SK-N-SH treated with all-trans-retinoic acid at 6 μM for 48 hours (cell line): ENCODE measurements at regions not wholly inside any gene's neighbourhood (a gene's known extent, or its start where the extent isn't known, plus 50 kb on each side); places are given as distances from the start of the nearest gene placed in this dataset.

Experiments
- ATAC-seq: fragments of 200-7000 bp; cut with Tn5 transposase; 3 replicates; pipeline ENCODE4 v1.9.1; 2020; ENCODE audit warnings: mild to moderate bottlenecking, moderate library complexity
- ARNTL ChIP-seq: fragments of 450-650 bp; formaldehyde crosslinking; IDR thresholded peaks from 2 replicates; pipeline ENCODE4 v1.5.0; 2020; ENCODE audit warnings: low read depth, mild to moderate bottlenecking, moderate library complexity, borderline replicate concordance
- BACH2 ChIP-seq: fragments of 250-450 bp; sonication (Bioruptor Pico); IDR thresholded peaks from 2 replicates; pipeline ENCODE4 v1.9.0; 2021; ENCODE audit warnings: mild to moderate bottlenecking, borderline replicate concordance
- CREB5 ChIP-seq: fragments of 250-450 bp; sonication (Bioruptor Pico); IDR thresholded peaks from 2 replicates; pipeline ENCODE4 v1.5.1; 2020; ENCODE audit warnings: low read depth, mild to moderate bottlenecking, moderate library complexity
- CSDC2 ChIP-seq: fragments of 250-450 bp; sonication (Bioruptor Pico); IDR thresholded peaks from 2 replicates; pipeline ENCODE4 v1.5.0; 2020; ENCODE audit warnings: mild to moderate bottlenecking, moderate library complexity
- ESRRG ChIP-seq: fragments of 250-450 bp; sonication (Bioruptor Pico); IDR thresholded peaks from 2 replicates; pipeline ENCODE4 v1.6.1; 2021; ENCODE audit warnings: mild to moderate bottlenecking
- GLIS3 ChIP-seq: fragments of 250-450 bp; sonication (Bioruptor Pico); IDR thresholded peaks from 2 replicates; pipeline ENCODE4 v1.5.0; 2020; ENCODE audit warnings: mild to moderate bottlenecking, moderate library complexity
- ISL1 ChIP-seq: fragments of 250-450 bp; sonication (Bioruptor Pico); IDR thresholded peaks from 2 replicates; pipeline ENCODE4 v2.1.2; 2022; ENCODE audit warnings: mild to moderate bottlenecking, moderate library complexity
- POU6F1 ChIP-seq: fragments of 250-450 bp; sonication (Bioruptor Pico); IDR thresholded peaks from 2 replicates; pipeline ENCODE4 v1.8.0; 2021; ENCODE audit warnings: low read depth, mild to moderate bottlenecking, moderate library complexity, borderline replicate concordance
- PPARA ChIP-seq: fragments of 250-450 bp; sonication (Bioruptor Pico); IDR thresholded peaks from 2 replicates; pipeline ENCODE4 v1.5.0; 2020; ENCODE audit warnings: mild to moderate bottlenecking, borderline replicate concordance
- RARB ChIP-seq: fragments of 250-450 bp; sonication (Bioruptor Pico); IDR thresholded peaks from 2 replicates; pipeline ENCODE4 v1.8.0; 2021; ENCODE audit warnings: mild to moderate bottlenecking, moderate library complexity
- SNAI2 ChIP-seq: fragments of 250-450 bp; sonication (Bioruptor Pico); IDR thresholded peaks from 2 replicates; pipeline ENCODE4 v1.5.0; 2020; ENCODE audit warnings: mild to moderate bottlenecking, moderate library complexity
- TCF4 ChIP-seq: fragments of 250-450 bp; sonication (Bioruptor Pico); IDR thresholded peaks from 2 replicates; pipeline ENCODE4 v1.8.0; 2021; ENCODE audit warnings: mild to moderate bottlenecking, moderate library complexity, borderline replicate concordance
- TOX ChIP-seq: fragments of 250-450 bp; sonication (Bioruptor Pico); IDR thresholded peaks from 2 replicates; pipeline ENCODE4 v1.8.0; 2021; ENCODE audit warnings: mild to moderate bottlenecking, moderate library complexity, borderline replicate concordance
- ZC3H10 ChIP-seq: fragments of 250-450 bp; sonication (Bioruptor Pico); IDR thresholded peaks from 2 replicates; pipeline ENCODE4 v1.5.1; 2021; ENCODE audit warnings: mild to moderate bottlenecking, moderate library complexity
- ZFP3 ChIP-seq: fragments of 250-450 bp; sonication (Bioruptor Pico); IDR thresholded peaks from 2 replicates; pipeline ENCODE4 v1.5.0; 2020; ENCODE audit warnings: mild to moderate bottlenecking, moderate library complexity
- ZFP30 ChIP-seq: fragments of 450-650 bp; formaldehyde crosslinking; IDR thresholded peaks from 2 replicates; pipeline ENCODE4 v1.5.0; 2022; ENCODE audit warnings: mild to moderate bottlenecking, moderate library complexity
- ZNF565 ChIP-seq: fragments of 450-650 bp; formaldehyde crosslinking; conservative IDR thresholded peaks from 2 replicates; pipeline ENCODE4 v1.5.0; 2020; ENCODE audit warnings: low read depth, mild to moderate bottlenecking, moderate library complexity
- ZNF8 ChIP-seq: fragments of 450-650 bp; formaldehyde crosslinking; IDR thresholded peaks from 2 replicates; pipeline ENCODE4 v1.5.0; 2020; ENCODE audit warnings: mild to moderate bottlenecking, moderate library complexity
- TF ChIP-seq, protein P1 (sequence below): fragments of 250-450 bp; sonication (Bioruptor Pico); IDR thresholded peaks from 2 replicates; pipeline ENCODE4 v1.8.0; 2020; ENCODE audit warnings: mild to moderate bottlenecking, moderate library complexity, borderline replicate concordance
- TF ChIP-seq, protein P2 (sequence below): fragments of 250-450 bp; sonication (Bioruptor Pico); IDR thresholded peaks from 2 replicates; pipeline ENCODE4 v1.5.0; 2020; ENCODE audit warnings: mild to moderate bottlenecking, moderate library complexity

DNA sequence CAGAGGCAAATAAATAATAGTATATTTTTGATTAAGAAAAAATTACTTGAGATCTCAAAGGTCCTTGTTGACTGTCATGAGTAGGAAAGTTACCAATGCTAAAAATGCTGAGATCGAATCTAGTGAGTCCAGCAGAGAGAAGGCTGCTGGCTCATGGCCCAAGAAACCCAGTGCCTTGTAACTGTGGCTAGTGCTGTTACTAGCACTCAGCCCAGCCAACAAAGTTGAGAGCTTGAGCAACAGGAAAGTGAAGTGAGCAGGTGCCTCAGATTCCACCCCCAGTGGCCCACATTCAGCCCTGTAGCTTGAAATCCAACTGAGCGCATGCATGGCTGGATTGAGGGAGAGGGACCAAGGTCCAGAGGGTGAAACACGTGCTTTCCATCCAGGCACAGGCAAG is 398.2 kb downstream of the SHANK2 start:
- no peak for ATAC-seq
- TF ChIP-seq ARNTL (no peak), ZFP30 (no peak), CSDC2 (CRISPR knock-in tag) (no peak), RARB (CRISPR knock-in tag) (no peak), ZNF565 (CRISPR knock-in tag) (no peak), ISL1 (CRISPR knock-in tag) (no peak), GLIS3 (CRISPR knock-in tag) (no peak), ESRRG (no peak), CREB5 (CRISPR knock-in tag) (no peak), ZFP3 (CRISPR knock-in tag) (no peak), BACH2 (CRISPR knock-in tag) (no peak), ZC3H10 (no peak), SNAI2 (CRISPR knock-in tag) (no peak), ZNF8 (CRISPR knock-in tag) (no peak), POU6F1 (CRISPR knock-in tag) (no peak)
- TF ChIP-seq, protein P1, sequence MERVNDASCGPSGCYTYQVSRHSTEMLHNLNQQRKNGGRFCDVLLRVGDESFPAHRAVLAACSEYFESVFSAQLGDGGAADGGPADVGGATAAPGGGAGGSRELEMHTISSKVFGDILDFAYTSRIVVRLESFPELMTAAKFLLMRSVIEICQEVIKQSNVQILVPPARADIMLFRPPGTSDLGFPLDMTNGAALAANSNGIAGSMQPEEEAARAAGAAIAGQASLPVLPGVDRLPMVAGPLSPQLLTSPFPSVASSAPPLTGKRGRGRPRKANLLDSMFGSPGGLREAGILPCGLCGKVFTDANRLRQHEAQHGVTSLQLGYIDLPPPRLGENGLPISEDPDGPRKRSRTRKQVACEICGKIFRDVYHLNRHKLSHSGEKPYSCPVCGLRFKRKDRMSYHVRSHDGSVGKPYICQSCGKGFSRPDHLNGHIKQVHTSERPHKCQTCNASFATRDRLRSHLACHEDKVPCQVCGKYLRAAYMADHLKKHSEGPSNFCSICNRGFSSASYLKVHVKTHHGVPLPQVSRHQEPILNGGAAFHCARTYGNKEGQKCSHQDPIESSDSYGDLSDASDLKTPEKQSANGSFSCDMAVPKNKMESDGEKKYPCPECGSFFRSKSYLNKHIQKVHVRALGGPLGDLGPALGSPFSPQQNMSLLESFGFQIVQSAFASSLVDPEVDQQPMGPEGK (CRISPR knock-in tag) = no peak
- TF ChIP-seq, protein P2, sequence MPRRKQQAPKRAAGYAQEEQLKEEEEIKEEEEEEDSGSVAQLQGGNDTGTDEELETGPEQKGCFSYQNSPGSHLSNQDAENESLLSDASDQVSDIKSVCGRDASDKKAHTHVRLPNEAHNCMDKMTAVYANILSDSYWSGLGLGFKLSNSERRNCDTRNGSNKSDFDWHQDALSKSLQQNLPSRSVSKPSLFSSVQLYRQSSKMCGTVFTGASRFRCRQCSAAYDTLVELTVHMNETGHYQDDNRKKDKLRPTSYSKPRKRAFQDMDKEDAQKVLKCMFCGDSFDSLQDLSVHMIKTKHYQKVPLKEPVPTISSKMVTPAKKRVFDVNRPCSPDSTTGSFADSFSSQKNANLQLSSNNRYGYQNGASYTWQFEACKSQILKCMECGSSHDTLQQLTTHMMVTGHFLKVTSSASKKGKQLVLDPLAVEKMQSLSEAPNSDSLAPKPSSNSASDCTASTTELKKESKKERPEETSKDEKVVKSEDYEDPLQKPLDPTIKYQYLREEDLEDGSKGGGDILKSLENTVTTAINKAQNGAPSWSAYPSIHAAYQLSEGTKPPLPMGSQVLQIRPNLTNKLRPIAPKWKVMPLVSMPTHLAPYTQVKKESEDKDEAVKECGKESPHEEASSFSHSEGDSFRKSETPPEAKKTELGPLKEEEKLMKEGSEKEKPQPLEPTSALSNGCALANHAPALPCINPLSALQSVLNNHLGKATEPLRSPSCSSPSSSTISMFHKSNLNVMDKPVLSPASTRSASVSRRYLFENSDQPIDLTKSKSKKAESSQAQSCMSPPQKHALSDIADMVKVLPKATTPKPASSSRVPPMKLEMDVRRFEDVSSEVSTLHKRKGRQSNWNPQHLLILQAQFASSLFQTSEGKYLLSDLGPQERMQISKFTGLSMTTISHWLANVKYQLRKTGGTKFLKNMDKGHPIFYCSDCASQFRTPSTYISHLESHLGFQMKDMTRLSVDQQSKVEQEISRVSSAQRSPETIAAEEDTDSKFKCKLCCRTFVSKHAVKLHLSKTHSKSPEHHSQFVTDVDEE (CRISPR knock-in tag) = no peak

GRCh38 chr11:70854901-70855556 is 397.3 kb downstream of the SHANK2 start:
- TF ChIP-seq ZNF565 (CRISPR knock-in tag) = no peak
- no peak for TF ChIP-seq ISL1 (CRISPR knock-in tag)
- TF ChIP-seq ZNF8 (CRISPR knock-in tag) = no peak
- peak; percentile 46; the same call in 1 of the 2 replicates for TF ChIP-seq TCF4 (CRISPR knock-in tag)
- no peak for TF ChIP-seq ZC3H10
- no peak for ATAC-seq

DNA sequence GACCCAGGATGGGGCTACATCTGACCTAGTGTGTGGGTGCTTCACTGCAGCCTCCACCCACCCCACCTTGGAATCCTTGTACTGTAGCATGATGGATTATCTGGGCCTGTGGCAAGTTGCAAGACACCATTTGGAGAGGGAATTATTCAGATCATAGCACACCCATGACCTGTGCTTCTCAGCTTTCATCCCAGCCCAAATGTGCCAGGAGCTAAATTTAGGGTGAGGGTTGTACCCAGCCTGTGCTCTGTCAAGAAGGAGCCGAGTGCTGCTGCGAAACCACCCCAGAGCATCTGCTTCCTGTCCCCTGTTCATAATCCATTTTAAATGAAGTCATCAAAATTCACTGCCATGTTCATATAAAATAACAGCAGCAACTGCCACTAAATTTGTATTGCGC is 394.5 kb downstream of the SHANK2 start:
- no peak for ATAC-seq

DNA sequence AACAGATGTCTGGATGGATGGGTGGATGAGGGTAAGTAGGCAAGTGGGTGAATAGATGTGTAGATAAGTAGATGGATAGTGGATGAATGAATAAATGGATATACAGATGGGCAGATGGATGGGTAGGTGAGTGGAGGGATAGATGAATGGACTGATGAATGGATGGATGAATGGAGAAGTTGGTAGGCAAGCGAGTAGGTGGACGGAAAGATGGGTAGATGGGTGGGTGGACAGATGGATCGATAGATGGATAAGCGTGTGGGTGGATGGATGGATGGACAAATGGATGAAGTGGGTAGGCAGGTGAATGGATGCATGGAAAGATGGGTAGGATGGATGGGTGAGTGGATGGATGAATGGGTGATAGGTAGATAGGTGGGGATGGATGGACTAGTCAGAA is 393.2 kb downstream of the SHANK2 start:
- no peak for TF ChIP-seq ZNF565 (CRISPR knock-in tag)
- no peak for TF ChIP-seq ZC3H10
- TF ChIP-seq PPARA (CRISPR knock-in tag) = no peak
- no peak for TF ChIP-seq CSDC2 (CRISPR knock-in tag)
- TF ChIP-seq TOX (CRISPR knock-in tag) = no peak
- no peak for TF ChIP-seq POU6F1 (CRISPR knock-in tag)
- TF ChIP-seq CREB5 (CRISPR knock-in tag) = no peak
- TF ChIP-seq, all 23 proteins: peak for 0
- no peak for ATAC-seq

More for the DNA sequence above, 394.5 kb downstream of the SHANK2 start:
- TF ChIP-seq ZNF8 (CRISPR knock-in tag) = no peak
- TF ChIP-seq GLIS3 (CRISPR knock-in tag) = no peak
